Prostate gland (tissue), 2 donors: ENCODE measurements at regions not wholly inside any gene's neighbourhood (a gene's known extent, or its start where the extent isn't known, plus 50 kb on each side); places are given as distances from the start of the nearest gene placed in this dataset.

ENCODE experiments used
- CTCF ChIP-seq, 4 experiments: fragments of 200-600 bp in 2 of 4; fragments of 450-650 bp in 2 of 4; sonication (generic) in 2 of 4; IDR thresholded peaks; 1 replicate in 3 of 4; 2 replicates in 1 of 4; pipeline ENCODE4 v1.5.1; 2016 to 2019; ENCODE audit warnings: antibody characterized with exemption in 4 of 4, mild to moderate bottlenecking in 2 of 4, moderate library complexity in 2 of 4
- POLR2A ChIP-seq: fragments of 450-650 bp; IDR thresholded peaks from one replicate; pipeline ENCODE4 v1.6.1; 2016; ENCODE audit warnings: antibody characterized with exemption, mild to moderate bottlenecking
- POLR2AphosphoS5 ChIP-seq: sonication (generic); formaldehyde crosslinking; IDR thresholded peaks from one replicate; pipeline ENCODE4 v1.6.1; 2017; ENCODE audit warnings: antibody characterized with exemption

GRCh38 chr4:189162073-189162789 is 778.4 kb upstream of the FRG1 start:
- TF ChIP-seq POLR2A = no peak
- no peak for TF ChIP-seq CTCF (IDR thresholded peaks at IDR 0.05)
- no peak for TF ChIP-seq POLR2AphosphoS5
